BLaER1 treated with 17β-estradiol and CSF1 and Interleukin-3, amounts not matched to agents 10 nM and 100 nM (cell line): ENCODE measurements at regions not wholly inside any gene's neighbourhood (a gene's known extent, or its start where the extent isn't known, plus 50 kb on each side); places are given as distances from the start of the nearest gene placed in this dataset.
A peak's percentile ranks its signal among the peaks of the same experiment; 100 is the strongest.

Experiments
- H3K27ac ChIP-seq, 11 experiments: shearing (Covaris generic); formaldehyde crosslinking; 2 replicates each; pipeline ENCODE4 v1.8.1; 2022
- H3K27me3 ChIP-seq, 11 experiments: shearing (Covaris generic); formaldehyde crosslinking; 2 replicates each; pipeline ENCODE4 v1.8.1; 2022
- H3K36me3 ChIP-seq, 11 experiments: shearing (Covaris generic); formaldehyde crosslinking; 2 replicates each; pipeline ENCODE4 v1.8.1; 2022
- H3K4me1 ChIP-seq, 10 experiments: shearing (Covaris generic); formaldehyde crosslinking; 2 replicates each; pipeline ENCODE4 v1.8.1; 2022
- H3K4me2 ChIP-seq, 11 experiments: shearing (Covaris generic); formaldehyde crosslinking; 2 replicates each; pipeline ENCODE4 v1.8.1; 2022
- H3K4me3 ChIP-seq, 10 experiments: shearing (Covaris generic); formaldehyde crosslinking; 2 replicates each; pipeline ENCODE4 v1.8.1; 2022
- H3K9ac ChIP-seq, 11 experiments: shearing (Covaris generic); formaldehyde crosslinking; 2 replicates each; pipeline ENCODE4 v1.8.1; 2022
- H3K9me3 ChIP-seq, 11 experiments: shearing (Covaris generic); formaldehyde crosslinking; replicated peaks in 1 of 11; 2 replicates each; pipeline ENCODE4 v1.8.1; 2022
- H4K20me1 ChIP-seq, 11 experiments: shearing (Covaris generic); formaldehyde crosslinking; 2 replicates each; pipeline ENCODE4 v1.8.1; 2022
- Cebpa-rat ChIP-seq, 11 experiments: shearing (Covaris generic); IDR thresholded peaks; 2 replicates each; pipeline ENCODE4 v1.8.1; 2022

GRCh38 chr12:91397866-91398532, 215.4 kb upstream of the DCN start:
- no peaks in the 10 kb centered on the region for H3K27me3 ChIP-seq
- no peak overlapping the region for H3K4me3 ChIP-seq
- no peak overlapping the region for H3K27ac ChIP-seq
- no peaks in the 10 kb centered on the region for H3K4me1 ChIP-seq
- H3K4me2 ChIP-seq = no peak overlapping the region
- no peaks in the 10 kb centered on the region for H4K20me1 ChIP-seq
- H3K9ac ChIP-seq = no peak overlapping the region
- no peaks in the 10 kb centered on the region for H3K36me3 ChIP-seq
- TF ChIP-seq Cebpa-rat (IDR thresholded peaks at IDR 0.05) = no peak
- H3K9me3 ChIP-seq = peaks cover 0 to 6% (median 0%) of the 10 kb centered on the region in 11 experiments; a peak in 6 of 22 replicates

- H3K27ac ChIP-seq = no peak overlapping the region
- H3K9me3 ChIP-seq = peaks cover 0 to 12% (median 3%) of the 10 kb centered on the region in 11 experiments; a peak in 7 of 22 replicates
- H4K20me1 ChIP-seq = no peaks in the 10 kb centered on the region
- H3K4me3 ChIP-seq = no peak overlapping the region
- no peak overlapping the region for H3K4me2 ChIP-seq
- no peak for TF ChIP-seq Cebpa-rat (IDR thresholded peaks at IDR 0.05)
- H3K9ac ChIP-seq = no peak overlapping the region
- no peaks in the 10 kb centered on the region for H3K36me3 ChIP-seq
- no peaks in the 10 kb centered on the region for H3K4me1 ChIP-seq
- no peaks in the 10 kb centered on the region for H3K27me3 ChIP-seq
Observed at GRCh38 chr12:91396293-91396692, 213.7 kb upstream of the DCN start.

- no peak overlapping the region for H3K9ac ChIP-seq
- H3K27me3 ChIP-seq = no peaks in the 10 kb centered on the region
- H3K9me3 ChIP-seq = peaks cover 0 to 17% (median 3%) of the 10 kb centered on the region in 11 experiments; a peak in 8 of 22 replicates
- no peaks in the 10 kb centered on the region for H4K20me1 ChIP-seq
- H3K27ac ChIP-seq = no peak overlapping the region
- TF ChIP-seq Cebpa-rat (IDR thresholded peaks at IDR 0.05) = no peak
- H3K4me1 ChIP-seq = no peaks in the 10 kb centered on the region
- H3K36me3 ChIP-seq = no peaks in the 10 kb centered on the region
- H3K4me2 ChIP-seq = no peak overlapping the region
- no peak overlapping the region for H3K4me3 ChIP-seq
Observed at GRCh38 chr12:91395628-91396135, 213.1 kb upstream of the DCN start.

GRCh38 chr12:91394903-91395302, 212.3 kb upstream of the DCN start:
- no peak for TF ChIP-seq Cebpa-rat (IDR thresholded peaks at IDR 0.05)
- peaks cover 0 to 24% (median 3%) of the 10 kb centered on the region in 11 experiments; a peak in 8 of 22 replicates for H3K9me3 ChIP-seq
- no peaks in the 10 kb centered on the region for H3K36me3 ChIP-seq
- H3K4me1 ChIP-seq = no peaks in the 10 kb centered on the region
- H3K4me2 ChIP-seq = no peak overlapping the region
- no peak overlapping the region for H3K4me3 ChIP-seq
- no peak overlapping the region for H3K9ac ChIP-seq
- no peaks in the 10 kb centered on the region for H4K20me1 ChIP-seq
- no peak overlapping the region for H3K27ac ChIP-seq
- no peaks in the 10 kb centered on the region for H3K27me3 ChIP-seq

- Histone ChIP-seq H3K27ac (no peak overlapping the region), H3K4me3 (no peak overlapping the region), H3K27me3 (no peaks in the 10 kb centered on the region), H3K4me1 (peaks cover 0 to 7% (median 0%) of the 10 kb centered on the region in 10 experiments; a peak in 1 of 20 replicates), H3K4me2 (no peak overlapping the region), H3K9me3 (peaks cover 0 to 24% (median 0%) of the 10 kb centered on the region in 11 experiments; a peak in 6 of 22 replicates), H4K20me1 (no peaks in the 10 kb centered on the region), H3K9ac (no peak overlapping the region), H3K36me3 (no peaks in the 10 kb centered on the region)
- no peak for TF ChIP-seq Cebpa-rat (IDR thresholded peaks at IDR 0.05)
Observed at GRCh38 chr12:91388573-91388972, 206.0 kb upstream of the DCN start.

GRCh38 chr12:91387461-91388134, 205.0 kb upstream of the DCN start:
- Histone ChIP-seq H3K36me3 (no peaks in the 10 kb centered on the region), H3K27ac (no peak overlapping the region), H4K20me1 (no peaks in the 10 kb centered on the region), H3K9me3 (peaks cover 0 to 15% (median 0%) of the 10 kb centered on the region in 11 experiments; a peak in 4 of 22 replicates), H3K4me2 (no peak overlapping the region), H3K4me1 (peaks cover 0 to 7% (median 0%) of the 10 kb centered on the region in 10 experiments; a peak in 1 of 20 replicates), H3K27me3 (no peaks in the 10 kb centered on the region), H3K9ac (no peak overlapping the region), H3K4me3 (no peak overlapping the region)
- TF ChIP-seq Cebpa-rat (IDR thresholded peaks at IDR 0.05) = no peak

GRCh38 chr12:91384806-91385205, 202.2 kb upstream of the DCN start:
- Histone ChIP-seq H3K9me3 (no peaks in the 10 kb centered on the region), H4K20me1 (no peaks in the 10 kb centered on the region), H3K9ac (no peak overlapping the region), H3K4me2 (peak overlapping the region in 1 of 11 experiments; percentile 6; a peak in 1 of 22 replicates), H3K27me3 (no peaks in the 10 kb centered on the region), H3K4me3 (no peak overlapping the region), H3K4me1 (peaks cover 0 to 17% (median 5%) of the 10 kb centered on the region in 10 experiments; a peak in 7 of 20 replicates), H3K36me3 (no peaks in the 10 kb centered on the region), H3K27ac (no peak overlapping the region)
- TF ChIP-seq Cebpa-rat (IDR thresholded peaks at IDR 0.05) = no peak

GRCh38 chr12:91384366-91384765, 201.7 kb upstream of the DCN start:
- H3K36me3 ChIP-seq = no peaks in the 10 kb centered on the region
- no peaks in the 10 kb centered on the region for H4K20me1 ChIP-seq
- H3K9me3 ChIP-seq = no peaks in the 10 kb centered on the region
- no peak overlapping the region; a peak in 1 of 22 replicates for H3K4me2 ChIP-seq
- TF ChIP-seq Cebpa-rat (IDR thresholded peaks at IDR 0.05) = no peak
- no peak overlapping the region for H3K4me3 ChIP-seq
- no peak overlapping the region for H3K9ac ChIP-seq
- H3K4me1 ChIP-seq = peaks cover 0 to 17% (median 5%) of the 10 kb centered on the region in 10 experiments; a peak in 7 of 20 replicates
- H3K27ac ChIP-seq = no peak overlapping the region
- no peaks in the 10 kb centered on the region for H3K27me3 ChIP-seq

GRCh38 chr12:91383099-91383498, 200.5 kb upstream of the DCN start:
- Histone ChIP-seq H3K4me3 (no peak overlapping the region), H4K20me1 (no peaks in the 10 kb centered on the region), H3K27me3 (no peaks in the 10 kb centered on the region), H3K27ac (no peak overlapping the region), H3K9me3 (no peaks in the 10 kb centered on the region), H3K36me3 (no peaks in the 10 kb centered on the region), H3K9ac (no peak overlapping the region), H3K4me2 (no peak overlapping the region), H3K4me1 (peaks cover 0 to 17% (median 5%) of the 10 kb centered on the region in 10 experiments; a peak in 8 of 20 replicates)
- no peak for TF ChIP-seq Cebpa-rat (IDR thresholded peaks at IDR 0.05)
